ENCODE measurements at regions not wholly inside any gene's neighbourhood (a gene's known extent, or its start where the extent isn't known, plus 50 kb on each side); places are given as distances from the start of the nearest gene placed in this dataset.

DNA sequence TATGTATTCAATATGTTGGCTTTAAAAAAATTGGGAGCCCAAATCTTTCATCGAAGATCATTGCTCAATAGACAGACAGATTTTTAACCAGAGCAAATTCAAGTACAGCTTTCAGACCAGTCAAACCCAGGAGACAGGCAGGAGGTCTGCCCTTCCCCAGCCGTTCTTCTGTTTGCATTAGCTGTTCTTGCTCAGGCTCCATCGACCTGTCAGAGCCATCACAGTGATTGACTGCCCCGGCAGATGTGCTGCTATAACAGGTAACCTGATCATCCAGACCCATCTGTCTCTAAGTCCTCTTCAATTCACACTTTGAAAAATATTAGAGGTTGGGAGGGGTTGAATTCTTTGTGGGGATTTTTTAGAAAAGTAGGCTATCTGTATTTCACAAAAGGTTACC lies 453.5 kb downstream of the FOXG1 start:
- DNase-seq = no peak
- Histone ChIP-seq H3K27me3 (no peaks in the 10 kb centered on the region), H3K27ac (no peak overlapping the region), H3K36me3 (no peaks in the 10 kb centered on the region), H3K4me1 (ENCODE audit: insufficient read depth) (peaks cover 2% of the 10 kb centered on the region), H3K4me3 (no peak overlapping the region), H3K9me3 (no peaks in the 10 kb centered on the region)
- 78 to 83% (median 82%) methylated on average over 4 of the region's 4 CpGs for WGBS, 3 donors
- TF ChIP-seq POLR2A (IDR thresholded peaks at IDR 0.05) = no peak
- TF ChIP-seq, protein P1, sequence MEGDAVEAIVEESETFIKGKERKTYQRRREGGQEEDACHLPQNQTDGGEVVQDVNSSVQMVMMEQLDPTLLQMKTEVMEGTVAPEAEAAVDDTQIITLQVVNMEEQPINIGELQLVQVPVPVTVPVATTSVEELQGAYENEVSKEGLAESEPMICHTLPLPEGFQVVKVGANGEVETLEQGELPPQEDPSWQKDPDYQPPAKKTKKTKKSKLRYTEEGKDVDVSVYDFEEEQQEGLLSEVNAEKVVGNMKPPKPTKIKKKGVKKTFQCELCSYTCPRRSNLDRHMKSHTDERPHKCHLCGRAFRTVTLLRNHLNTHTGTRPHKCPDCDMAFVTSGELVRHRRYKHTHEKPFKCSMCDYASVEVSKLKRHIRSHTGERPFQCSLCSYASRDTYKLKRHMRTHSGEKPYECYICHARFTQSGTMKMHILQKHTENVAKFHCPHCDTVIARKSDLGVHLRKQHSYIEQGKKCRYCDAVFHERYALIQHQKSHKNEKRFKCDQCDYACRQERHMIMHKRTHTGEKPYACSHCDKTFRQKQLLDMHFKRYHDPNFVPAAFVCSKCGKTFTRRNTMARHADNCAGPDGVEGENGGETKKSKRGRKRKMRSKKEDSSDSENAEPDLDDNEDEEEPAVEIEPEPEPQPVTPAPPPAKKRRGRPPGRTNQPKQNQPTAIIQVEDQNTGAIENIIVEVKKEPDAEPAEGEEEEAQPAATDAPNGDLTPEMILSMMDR (IDR thresholded peaks at IDR 0.05) = no peak
- no peak for TF ChIP-seq EP300 (IDR thresholded peaks at IDR 0.05)
- intact Hi-C loops (cut with DNase I) = no loop called here

DNA sequence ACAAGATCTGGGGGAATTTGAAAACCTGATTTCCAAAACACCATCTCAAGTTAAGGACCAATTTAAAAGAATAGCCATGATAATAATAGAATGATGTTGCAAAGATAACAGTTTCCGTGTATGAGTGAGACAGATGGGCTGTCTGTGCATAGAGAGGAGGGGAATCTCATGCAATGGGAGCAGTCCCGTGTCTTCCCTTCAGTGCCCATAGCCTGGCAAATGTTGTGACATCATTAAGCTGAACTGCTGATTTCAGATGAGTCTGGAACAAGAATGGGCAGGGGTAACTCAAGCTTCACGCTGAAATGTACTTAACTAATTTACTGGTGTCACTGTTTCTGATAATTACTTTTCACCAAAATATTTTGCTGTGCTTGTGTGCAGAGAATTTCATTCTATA lies 454.0 kb downstream of the FOXG1 start:
- Histone ChIP-seq H3K9me3 (no peaks in the 10 kb centered on the region), H3K4me3 (no peak overlapping the region), H3K27ac (no peak overlapping the region), H3K36me3 (no peaks in the 10 kb centered on the region), H3K27me3 (no peaks in the 10 kb centered on the region), H3K4me1 (ENCODE audit: insufficient read depth) (peaks cover 2% of the 10 kb centered on the region)
- 81 to 83% (median 82%) methylated on average over 3 of the region's 3 CpGs for WGBS, 3 donors
- DNase-seq = no peak
- TF ChIP-seq, protein P1 (IDR thresholded peaks at IDR 0.05) = no peak
- no peak for TF ChIP-seq EP300 (IDR thresholded peaks at IDR 0.05)
- TF ChIP-seq POLR2A (IDR thresholded peaks at IDR 0.05) = no peak
- intact Hi-C loops (cut with DNase I) = no loop called here

DNA sequence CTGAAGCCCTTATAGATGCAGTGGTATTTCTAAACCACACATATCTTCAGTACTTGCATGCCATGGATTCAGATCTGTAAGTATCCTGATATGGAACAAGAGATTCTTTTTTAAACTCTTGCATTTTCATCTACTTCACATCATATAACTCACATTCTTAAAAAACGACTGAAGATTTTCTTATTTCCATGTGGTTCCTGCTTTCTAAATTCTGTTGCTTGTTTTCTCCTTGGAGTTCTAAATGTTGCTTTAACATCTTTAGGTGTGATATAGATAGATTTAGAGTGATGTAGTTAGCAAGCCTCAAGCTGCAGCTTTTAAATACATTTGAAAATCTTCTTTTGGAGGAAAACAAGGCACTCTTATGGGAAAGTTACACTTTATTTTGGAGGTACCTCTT lies 455.4 kb downstream of the FOXG1 start:
- WGBS, 3 donors = 42 to 55% (median 48%) methylated on average over 1 of the region's 1 CpG
- DNase-seq = no peak
- H3K27me3 ChIP-seq = no peaks in the 10 kb centered on the region
- intact Hi-C loops (cut with DNase I) = no loop called here
- no peak for TF ChIP-seq EP300 (IDR thresholded peaks at IDR 0.05)
- TF ChIP-seq POLR2A (IDR thresholded peaks at IDR 0.05) = no peak
- TF ChIP-seq, protein P1 (IDR thresholded peaks at IDR 0.05) = no peak
- no peak overlapping the region for H3K4me3 ChIP-seq
- H3K4me1 ChIP-seq (ENCODE audit: insufficient read depth) = no peaks in the 10 kb centered on the region
- no peak overlapping the region for H3K27ac ChIP-seq
- no peaks in the 10 kb centered on the region for H3K9me3 ChIP-seq
- no peaks in the 10 kb centered on the region for H3K36me3 ChIP-seq

DNA sequence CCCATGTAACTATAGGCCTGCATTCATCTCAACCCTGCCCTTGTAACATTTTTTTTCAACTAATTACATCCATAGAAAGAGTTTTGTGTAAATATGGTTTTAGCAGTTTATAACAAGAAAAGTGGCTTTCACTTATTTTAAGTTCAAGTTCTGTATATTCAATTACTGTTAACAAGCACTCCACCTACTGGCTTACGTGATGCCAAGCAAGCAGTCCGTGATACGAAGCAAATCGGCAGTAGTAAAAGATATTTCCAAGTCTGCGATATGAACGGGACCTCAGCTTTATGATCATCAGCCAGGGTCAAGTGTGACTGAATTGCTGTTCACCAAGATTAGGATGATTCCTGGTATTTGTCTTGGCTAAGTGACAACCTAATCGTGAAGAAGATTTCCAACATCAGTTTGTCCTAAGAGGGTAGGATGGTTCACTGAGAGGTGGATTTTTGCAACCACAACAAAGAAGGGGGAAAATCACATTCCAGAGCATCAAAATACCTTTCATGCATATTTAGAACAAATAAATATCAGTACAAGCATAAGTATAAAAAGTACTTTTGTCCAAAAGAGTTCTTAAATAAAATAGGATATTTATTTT lies 456.2 kb downstream of the FOXG1 start:
- no peak for TF ChIP-seq POLR2A (IDR thresholded peaks at IDR 0.05)
- TF ChIP-seq, protein P1 (IDR thresholded peaks at IDR 0.05) = no peak
- no peak for TF ChIP-seq EP300 (IDR thresholded peaks at IDR 0.05)
- intact Hi-C loops (cut with DNase I) = no loop called here
- 1 to 2% (median 1%) methylated on average over 7 of the region's 7 CpGs for WGBS, 3 donors
- Histone ChIP-seq H3K36me3 (no peaks in the 10 kb centered on the region), H3K4me3 (no peak overlapping the region), H3K9me3 (no peaks in the 10 kb centered on the region), H3K27ac (no peak overlapping the region), H3K4me1 (ENCODE audit: insufficient read depth) (no peaks in the 10 kb centered on the region), H3K27me3 (no peaks in the 10 kb centered on the region)
- peak in 2 of 5 donors; percentile 12 to 38 for DNase-seq
